Lower lobe of right lung (tissue), 2 donors: ENCODE measurements at regions not wholly inside any gene's neighbourhood (a gene's known extent, or its start where the extent isn't known, plus 50 kb on each side); places are given as distances from the start of the nearest gene placed in this dataset.

Source experiments
- ATAC-seq, 2 donors: fragments of 200-7000 bp; cut with Tn5 transposase; one replicate each; pipeline ENCODE4 v1.9.1; 2020 to 2022; ENCODE audit warnings: mild to moderate bottlenecking in 2 of 2, moderate library complexity in 2 of 2
- DNase-seq: peaks from one replicate; pipeline ENCODE4 v3.0.0-alpha.2; 2020
- H3K27ac ChIP-seq: fragments of 200-600 bp; one replicate; pipeline ENCODE4 v1.8.0; 2022
- H3K27me3 ChIP-seq: fragments of 200-600 bp; one replicate; pipeline ENCODE4 v1.8.0; 2022; ENCODE audit warnings: low read depth
- H3K36me3 ChIP-seq: fragments of 200-600 bp; one replicate; pipeline ENCODE4 v1.8.0; 2022; ENCODE audit warnings: mild to moderate bottlenecking
- H3K4me1 ChIP-seq: fragments of 200-600 bp; one replicate; pipeline ENCODE4 v1.8.0; 2022
- H3K4me3 ChIP-seq: fragments of 200-600 bp; one replicate; pipeline ENCODE4 v1.8.0; 2022; ENCODE audit warnings: mild to moderate bottlenecking
- H3K9me3 ChIP-seq: fragments of 200-600 bp; one replicate; pipeline ENCODE4 v1.8.0; 2022
- intact Hi-C: fragments of 100-400 bp; cut with DNase I; formaldehyde crosslinking; loops from one replicate; pipeline ENCODE4 v1.11.0; 2022
- TF ChIP-seq, protein P1 (sequence below): fragments of 200-600 bp; IDR thresholded peaks from one replicate; pipeline ENCODE4 v1.8.0; 2022; ENCODE audit warnings: antibody characterized with exemption, mild to moderate bottlenecking
- donor health status: DM: no; HTN: yes; CAD: no; lungs with severe emphysema.

DNA sequence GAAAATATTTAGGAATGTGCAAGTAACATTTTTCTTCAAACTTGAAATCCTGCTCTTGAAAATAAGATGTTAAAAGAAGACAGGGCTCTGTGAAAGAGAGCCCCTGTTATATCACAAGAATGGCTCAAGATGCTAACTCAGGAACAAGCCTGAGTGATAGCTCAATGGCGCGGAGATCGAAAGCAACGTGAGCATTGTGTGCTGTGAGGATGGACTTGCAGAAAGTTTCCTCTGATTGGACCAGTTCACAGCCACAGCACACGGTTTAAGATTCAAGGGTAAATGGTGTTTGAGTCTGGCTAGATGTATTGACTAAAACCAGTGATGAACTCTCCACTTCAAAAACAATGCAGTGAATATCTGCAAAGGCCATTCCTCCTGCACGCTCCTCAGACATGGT, 2387.0 kb downstream of the MAT2B start:
- no peaks in the 10 kb centered on the region for H3K4me1 ChIP-seq
- H3K4me3 ChIP-seq: no peak overlapping the region
- no peaks in the 10 kb centered on the region for H3K9me3 ChIP-seq
- DNase-seq: no peak
- no peak overlapping the region for H3K27ac ChIP-seq
- no peaks in the 10 kb centered on the region for H3K27me3 ChIP-seq
- no peaks in the 10 kb centered on the region for H3K36me3 ChIP-seq
- ATAC-seq: no peak
- intact Hi-C loops: no loop called here
- TF ChIP-seq, protein P1, sequence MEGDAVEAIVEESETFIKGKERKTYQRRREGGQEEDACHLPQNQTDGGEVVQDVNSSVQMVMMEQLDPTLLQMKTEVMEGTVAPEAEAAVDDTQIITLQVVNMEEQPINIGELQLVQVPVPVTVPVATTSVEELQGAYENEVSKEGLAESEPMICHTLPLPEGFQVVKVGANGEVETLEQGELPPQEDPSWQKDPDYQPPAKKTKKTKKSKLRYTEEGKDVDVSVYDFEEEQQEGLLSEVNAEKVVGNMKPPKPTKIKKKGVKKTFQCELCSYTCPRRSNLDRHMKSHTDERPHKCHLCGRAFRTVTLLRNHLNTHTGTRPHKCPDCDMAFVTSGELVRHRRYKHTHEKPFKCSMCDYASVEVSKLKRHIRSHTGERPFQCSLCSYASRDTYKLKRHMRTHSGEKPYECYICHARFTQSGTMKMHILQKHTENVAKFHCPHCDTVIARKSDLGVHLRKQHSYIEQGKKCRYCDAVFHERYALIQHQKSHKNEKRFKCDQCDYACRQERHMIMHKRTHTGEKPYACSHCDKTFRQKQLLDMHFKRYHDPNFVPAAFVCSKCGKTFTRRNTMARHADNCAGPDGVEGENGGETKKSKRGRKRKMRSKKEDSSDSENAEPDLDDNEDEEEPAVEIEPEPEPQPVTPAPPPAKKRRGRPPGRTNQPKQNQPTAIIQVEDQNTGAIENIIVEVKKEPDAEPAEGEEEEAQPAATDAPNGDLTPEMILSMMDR: no peak

DNA sequence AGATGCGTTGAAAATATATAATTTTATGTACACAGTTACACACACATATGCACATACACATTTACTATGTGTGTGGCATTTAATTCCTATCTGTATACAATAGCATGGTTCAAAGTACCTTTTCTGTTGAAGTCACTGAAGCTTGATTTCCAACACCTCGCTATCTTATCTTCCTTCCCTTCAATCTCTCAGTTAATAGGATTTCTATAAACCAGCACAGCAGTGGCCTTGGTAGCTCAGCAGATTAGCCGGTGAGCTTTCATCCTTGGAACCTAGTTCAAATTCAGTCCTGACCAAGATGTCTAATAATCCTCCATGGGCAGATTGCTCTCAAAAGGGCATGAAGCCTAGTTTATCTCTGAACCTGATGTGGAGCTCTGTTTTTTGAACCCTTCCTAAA, 2389.5 kb downstream of the MAT2B start:
- DNase-seq (no peak), ATAC-seq (no peak)
- intact Hi-C loops: no loop called here
- H3K4me1 ChIP-seq: no peaks in the 10 kb centered on the region
- no peaks in the 10 kb centered on the region for H3K9me3 ChIP-seq
- no peaks in the 10 kb centered on the region for H3K27me3 ChIP-seq
- TF ChIP-seq, protein P1: no peak
- H3K27ac ChIP-seq: no peak overlapping the region
- H3K4me3 ChIP-seq: no peak overlapping the region
- no peaks in the 10 kb centered on the region for H3K36me3 ChIP-seq

DNA sequence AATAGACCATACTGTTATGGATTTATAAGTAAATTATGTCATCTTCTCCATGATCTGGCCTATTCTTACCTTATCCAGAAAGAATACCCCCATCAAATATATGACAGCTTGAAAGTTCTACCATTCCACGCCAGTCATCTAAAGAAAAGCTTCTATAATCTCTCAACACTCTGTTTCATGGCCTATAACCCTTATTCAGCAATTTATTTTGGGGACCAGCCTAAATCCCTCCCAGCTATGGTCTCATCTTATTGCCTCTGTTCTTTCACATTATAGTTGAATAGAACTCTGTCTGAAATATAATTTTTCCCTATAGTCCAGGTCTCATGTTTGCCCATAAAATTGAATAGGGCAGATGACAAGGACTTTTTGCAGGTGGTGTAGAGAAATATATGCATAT, 2387.6 kb upstream of the WWC1 start:
- H3K4me3 ChIP-seq: no peak overlapping the region
- no peak for ATAC-seq
- intact Hi-C loops: no loop called here
- H3K27ac ChIP-seq: no peak overlapping the region
- H3K9me3 ChIP-seq: no peaks in the 10 kb centered on the region
- H3K4me1 ChIP-seq: no peaks in the 10 kb centered on the region
- H3K27me3 ChIP-seq: no peaks in the 10 kb centered on the region
- DNase-seq: no peak
- TF ChIP-seq, protein P1: no peak
- H3K36me3 ChIP-seq: no peaks in the 10 kb centered on the region

DNA sequence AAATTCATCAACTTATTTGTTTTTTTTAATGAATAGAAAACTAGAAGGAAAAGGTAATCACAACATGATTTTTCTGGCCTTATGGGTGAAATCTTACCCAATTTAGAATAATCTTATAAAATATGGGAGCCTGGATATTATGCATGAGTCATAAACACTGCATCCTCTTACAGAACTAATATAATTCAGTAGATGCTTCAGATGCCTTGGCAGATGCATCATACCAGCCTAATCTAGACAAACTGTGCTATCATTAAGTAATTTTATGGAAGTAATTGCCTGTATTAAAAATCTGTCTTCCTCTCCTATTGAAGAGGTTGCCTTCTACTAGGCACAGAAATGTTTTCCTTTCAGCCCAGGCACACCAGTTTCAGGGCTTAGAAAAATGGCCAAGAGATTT, 2384.6 kb upstream of the WWC1 start:
- ATAC-seq (no peak), DNase-seq (no peak)
- Histone ChIP-seq H3K4me3 (no peak overlapping the region), H3K9me3 (no peaks in the 10 kb centered on the region), H3K4me1 (no peaks in the 10 kb centered on the region), H3K27me3 (no peaks in the 10 kb centered on the region), H3K36me3 (no peaks in the 10 kb centered on the region), H3K27ac (no peak overlapping the region)
- intact Hi-C loops: no loop called here
- TF ChIP-seq, protein P1: no peak

DNA sequence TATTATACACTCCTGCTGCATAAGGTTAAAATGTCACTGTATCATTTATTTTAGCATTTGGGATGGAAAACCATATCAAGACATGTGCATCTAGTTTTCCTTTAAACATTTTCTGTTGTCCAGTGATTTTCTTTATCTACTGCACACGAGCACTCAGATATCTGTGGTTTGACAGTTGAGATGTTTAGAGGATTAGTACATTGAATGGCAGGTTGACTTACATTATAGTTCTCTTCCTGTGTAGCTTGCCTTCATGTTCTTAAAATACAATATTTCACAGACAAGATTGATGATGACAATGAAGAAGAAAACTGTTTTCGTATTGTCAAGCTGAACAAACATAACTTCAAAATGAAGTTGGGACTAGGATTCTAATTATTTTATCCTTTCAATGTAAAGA, 2378.4 kb upstream of the WWC1 start:
- Histone ChIP-seq H3K27ac (no peak overlapping the region), H3K4me1 (no peaks in the 10 kb centered on the region), H3K4me3 (no peak overlapping the region), H3K27me3 (no peaks in the 10 kb centered on the region), H3K36me3 (no peaks in the 10 kb centered on the region), H3K9me3 (no peaks in the 10 kb centered on the region)
- intact Hi-C loops: no loop called here
- no peak for DNase-seq
- TF ChIP-seq, protein P1: no peak
- ATAC-seq: no peak

DNA sequence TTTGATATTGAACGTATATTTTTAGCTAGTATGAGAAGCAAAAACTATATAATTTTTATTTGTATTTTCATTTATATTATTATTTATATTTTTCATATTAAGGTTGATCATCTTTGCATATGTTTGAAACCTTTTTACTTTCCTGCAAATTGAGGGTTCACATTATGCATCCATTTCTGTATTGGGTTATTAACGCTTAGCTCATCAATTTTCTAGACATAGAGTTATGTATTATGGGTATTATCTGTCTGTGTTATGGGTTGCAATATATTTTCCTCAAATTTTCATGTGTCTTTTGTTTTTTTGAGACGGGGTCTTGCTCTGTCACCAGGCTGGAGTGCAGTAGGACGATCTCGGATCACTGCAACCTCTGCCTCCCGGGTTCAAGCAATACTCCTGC, 2377.0 kb upstream of the WWC1 start:
- Histone ChIP-seq H3K4me3 (no peak overlapping the region), H3K27ac (no peak overlapping the region), H3K9me3 (no peaks in the 10 kb centered on the region), H3K36me3 (no peaks in the 10 kb centered on the region), H3K27me3 (no peaks in the 10 kb centered on the region), H3K4me1 (no peaks in the 10 kb centered on the region)
- TF ChIP-seq, protein P1: no peak
- intact Hi-C loops: no loop called here
- ATAC-seq (no peak), DNase-seq (no peak)
